Adrenal gland (tissue), 9 donors: ENCODE measurements at regions not wholly inside any gene's neighbourhood (a gene's known extent, or its start where the extent isn't known, plus 50 kb on each side); places are given as distances from the start of the nearest gene placed in this dataset.

Source experiments
- DNase-seq, 7 donors: peaks; one replicate each; pipeline ENCODE4 v3.0.0-alpha.2; 2019 to 2020
- H3K27ac ChIP-seq, 5 donors: fragments of 200-600 bp; sonication (generic) in 4 of 5; 1 replicate in 3 of 5; 2 replicates in 2 of 5; pipeline versions ENCODE4 v1.5.1 to v1.8.0; 2016 to 2020; ENCODE audit warnings: mild to moderate bottlenecking in 1 of 5
- H3K27me3 ChIP-seq: fragments of 200-600 bp; 2 replicates; pipeline ENCODE4 v1.8.0; 2021
- H3K36me3 ChIP-seq, 2 donors: fragments of 200-600 bp; replicated peaks in 1 of 2; 1 replicate in 1 of 2; 2 replicates in 1 of 2; pipeline versions ENCODE4 v1.5.1 to v1.8.0; 2018 to 2022
- H3K4me1 ChIP-seq, 2 donors: fragments of 200-600 bp; replicated peaks in 1 of 2; 1 replicate in 1 of 2; 2 replicates in 1 of 2; pipeline versions ENCODE4 v1.5.1 to v1.8.0; 2018 to 2021
- H3K4me3 ChIP-seq, 4 donors: fragments of 200-600 bp; sonication (generic) in 3 of 4; one replicate each; pipeline ENCODE4 v1.5.1; 2016 to 2018
- H3K9me3 ChIP-seq, 3 donors: fragments of 200-600 bp; sonication (generic) in 1 of 3; replicated peaks in 1 of 3; 1 replicate in 2 of 3; 2 replicates in 1 of 3; pipeline versions ENCODE4 v1.5.1 to v1.8.0; 2016 to 2021
- POLR2A ChIP-seq, 2 donors: fragments of 450-650 bp; IDR thresholded peaks; one replicate each; pipeline ENCODE4 v1.6.1; 2017; ENCODE audit warnings: antibody characterized with exemption in 2 of 2, mild to moderate bottlenecking in 2 of 2, moderate library complexity in 1 of 2
- WGBS, 4 donors: extraction: QIAGEN DNeasy Blood & Tissue Kit in 2 of 4; methylation state at CpG; one replicate each; pipeline versions ENCODE4 v1.1.5 to v1.1.7; 2013 to 2017; 5-methylcytosine and 5-hydroxymethylcytosine counted together
- intact Hi-C, 2 donors: fragments of 100-400 bp; cut with DNase I; formaldehyde crosslinking; loops; one replicate each; pipeline versions ENCODE4 v1.14.1 to v1.15.0; 2022 to 2023
- TF ChIP-seq, protein P1 (sequence below), 6 experiments: fragments of 450-650 bp in 4 of 6; fragments of 200-600 bp in 2 of 6; sonication (generic) in 1 of 6; IDR thresholded peaks; 1 replicate in 5 of 6; 2 replicates in 1 of 6; pipeline versions ENCODE4 v1.5.1 to v1.8.0; 2016 to 2021; ENCODE audit warnings: antibody characterized with exemption in 6 of 6, mild to moderate bottlenecking in 2 of 6, moderate library complexity in 1 of 6
- donor health status: healthy with polysubstance abuse.
- donor health status: Bipolar disorder and iron deficiency.
- donor health status: DM: yes; HTN: yes; CAD: no.
- donor health status: DM: no; HTN: no; CAD: no.
- donor health status: DM: no; HTN: no; CAD: no.

GRCh38 chr17:73936908-73937627 is 266.4 kb upstream of the RPL38 start:
- Histone ChIP-seq H3K4me1 (no peaks in the 10 kb centered on the region), H3K27me3 (no peaks in the 10 kb centered on the region), H3K9me3 (no peaks in the 10 kb centered on the region), H3K4me3 (no peak overlapping the region), H3K36me3 (no peaks in the 10 kb centered on the region), H3K27ac (no peak overlapping the region)
- intact Hi-C loops: no loop called here
- WGBS, 4 donors: 87 to 91% (median 89%) methylated on average over 8 of the region's 8 CpGs
- no peak for DNase-seq
- TF ChIP-seq POLR2A (IDR thresholded peaks at IDR 0.05): no peak
- TF ChIP-seq, protein P1, sequence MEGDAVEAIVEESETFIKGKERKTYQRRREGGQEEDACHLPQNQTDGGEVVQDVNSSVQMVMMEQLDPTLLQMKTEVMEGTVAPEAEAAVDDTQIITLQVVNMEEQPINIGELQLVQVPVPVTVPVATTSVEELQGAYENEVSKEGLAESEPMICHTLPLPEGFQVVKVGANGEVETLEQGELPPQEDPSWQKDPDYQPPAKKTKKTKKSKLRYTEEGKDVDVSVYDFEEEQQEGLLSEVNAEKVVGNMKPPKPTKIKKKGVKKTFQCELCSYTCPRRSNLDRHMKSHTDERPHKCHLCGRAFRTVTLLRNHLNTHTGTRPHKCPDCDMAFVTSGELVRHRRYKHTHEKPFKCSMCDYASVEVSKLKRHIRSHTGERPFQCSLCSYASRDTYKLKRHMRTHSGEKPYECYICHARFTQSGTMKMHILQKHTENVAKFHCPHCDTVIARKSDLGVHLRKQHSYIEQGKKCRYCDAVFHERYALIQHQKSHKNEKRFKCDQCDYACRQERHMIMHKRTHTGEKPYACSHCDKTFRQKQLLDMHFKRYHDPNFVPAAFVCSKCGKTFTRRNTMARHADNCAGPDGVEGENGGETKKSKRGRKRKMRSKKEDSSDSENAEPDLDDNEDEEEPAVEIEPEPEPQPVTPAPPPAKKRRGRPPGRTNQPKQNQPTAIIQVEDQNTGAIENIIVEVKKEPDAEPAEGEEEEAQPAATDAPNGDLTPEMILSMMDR (IDR thresholded peaks at IDR 0.05): no peak

- no peaks in the 10 kb centered on the region for H3K4me1 ChIP-seq
- H3K36me3 ChIP-seq: no peaks in the 10 kb centered on the region
- no peak for TF ChIP-seq POLR2A (IDR thresholded peaks at IDR 0.05)
- TF ChIP-seq, protein P1 (IDR thresholded peaks at IDR 0.05): no peak
- H3K9me3 ChIP-seq: no peaks in the 10 kb centered on the region
- H3K27ac ChIP-seq: no peak overlapping the region
- no peak for DNase-seq
- no peak overlapping the region for H3K4me3 ChIP-seq
- intact Hi-C loops: no loop called here
- no peaks in the 10 kb centered on the region for H3K27me3 ChIP-seq
- 93 to 97% (median 96%) methylated on average over 2 of the region's 2 CpGs for WGBS, 4 donors
These were observed 264.8 kb upstream of the RPL38 start for GRCh38 chr17:73938706-73939105.

- TF ChIP-seq POLR2A (IDR thresholded peaks at IDR 0.05): no peak
- TF ChIP-seq, protein P1 (IDR thresholded peaks at IDR 0.05): no peak
- intact Hi-C loops: no loop called here
- WGBS, 4 donors: 63 to 70% (median 69%) methylated on average over 8 of the region's 8 CpGs
These were observed 263.7 kb upstream of the RPL38 start for GRCh38 chr17:73939806-73940205.

DNA sequence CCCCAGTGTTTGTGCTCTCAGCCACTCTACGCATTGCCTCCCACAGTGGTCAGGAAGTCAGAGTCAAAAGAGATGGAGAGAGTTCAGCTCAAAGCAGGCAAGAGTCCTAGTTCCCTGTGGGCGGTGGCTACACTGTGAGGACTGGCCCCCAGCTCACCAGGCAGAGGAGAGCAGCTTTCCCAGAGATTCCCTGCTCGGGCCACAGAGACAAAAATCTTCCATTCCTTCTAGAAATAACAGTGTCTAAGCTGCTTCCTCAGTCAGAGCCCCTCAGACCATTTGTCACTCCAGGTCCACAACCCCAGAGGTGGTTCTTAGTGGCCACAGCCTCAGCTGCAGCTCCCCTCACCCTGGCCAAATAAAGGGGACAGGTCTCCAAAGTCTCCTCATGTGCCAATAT is 263.0 kb upstream of the RPL38 start:
- H3K4me1 ChIP-seq: no peaks in the 10 kb centered on the region
- H3K27ac ChIP-seq: no peak overlapping the region
- H3K9me3 ChIP-seq: no peaks in the 10 kb centered on the region
- WGBS, 4 donors: 67 to 87% (median 75%) methylated on average over 1 to 3 of the region's 3 CpGs
- TF ChIP-seq, protein P1 (IDR thresholded peaks at IDR 0.05): no peak
- TF ChIP-seq POLR2A (IDR thresholded peaks at IDR 0.05): no peak
- DNase-seq: no peak
- H3K4me3 ChIP-seq: no peak overlapping the region
- no peaks in the 10 kb centered on the region for H3K36me3 ChIP-seq
- H3K27me3 ChIP-seq: no peaks in the 10 kb centered on the region
- intact Hi-C loops: no loop called here

More at GRCh38 chr17:73939806-73940205, 263.7 kb upstream of the RPL38 start:
- Histone ChIP-seq H3K4me3 (no peak overlapping the region), H3K27ac (no peak overlapping the region), H3K9me3 (no peaks in the 10 kb centered on the region), H3K27me3 (no peaks in the 10 kb centered on the region), H3K36me3 (no peaks in the 10 kb centered on the region), H3K4me1 (no peaks in the 10 kb centered on the region)
- DNase-seq: no peak
